Tibial nerve (tissue), 3 donors: ENCODE measurements at regions not wholly inside any gene's neighbourhood (a gene's known extent, or its start where the extent isn't known, plus 50 kb on each side); places are given as distances from the start of the nearest gene placed in this dataset.

Experiments
- CTCF ChIP-seq, 5 experiments: fragments of 200-600 bp in 3 of 5; fragments of 450-650 bp in 2 of 5; sonication (generic) in 3 of 5; IDR thresholded peaks; one replicate each; pipeline ENCODE4 v1.5.1; 2016 to 2019; ENCODE audit warnings: antibody characterized with exemption in 5 of 5, mild to moderate bottlenecking in 3 of 5, moderate library complexity in 2 of 5
- POLR2A ChIP-seq, 2 donors: fragments of 450-650 bp; IDR thresholded peaks; one replicate each; pipeline ENCODE4 v1.6.1; 2017; ENCODE audit warnings: antibody characterized with exemption in 2 of 2, mild to moderate bottlenecking in 2 of 2, moderate library complexity in 2 of 2

- TF ChIP-seq CTCF (IDR thresholded peaks at IDR 0.05), result no peak
- TF ChIP-seq POLR2A (IDR thresholded peaks at IDR 0.05), result no peak
Observed at GRCh38 chr10:33521062-33521461, 186.6 kb upstream of the NRP1 start.
